Right lobe of liver (tissue), 4 donors: ENCODE measurements at regions not wholly inside any gene's neighbourhood (a gene's known extent, or its start where the extent isn't known, plus 50 kb on each side); places are given as distances from the start of the nearest gene placed in this dataset.

Experiments
- CTCF ChIP-seq, 4 donors: fragments of 200-600 bp in 3 of 4; fragments of 450-650 bp in 1 of 4; IDR thresholded peaks; one replicate each; pipeline versions ENCODE4 v1.5.1 to v1.8.0; 2016 to 2022; ENCODE audit warnings: antibody characterized with exemption in 4 of 4, mild to moderate bottlenecking in 2 of 4
- POLR2A ChIP-seq: fragments of 450-650 bp; IDR thresholded peaks from one replicate; pipeline ENCODE4 v1.6.1; 2017; ENCODE audit warnings: antibody characterized with exemption, mild to moderate bottlenecking
- donor health status: DM: no; HTN: no; CAD: no.
- donor health status: DM: no; HTN: no; CAD: no.
- donor health status: DM: no; HTN: yes; CAD: no.

GRCh38 chr13:99777873-99778272, 193.7 kb downstream of the ZIC5 start:
- TF ChIP-seq CTCF (IDR thresholded peaks at IDR 0.05) = no peak
- TF ChIP-seq POLR2A = no peak
